ENCODE measurements at regions not wholly inside any gene's neighbourhood (a gene's known extent, or its start where the extent isn't known, plus 50 kb on each side); places are given as distances from the start of the nearest gene placed in this dataset.

GRCh38 chr4:57324673-57325307 lies 214.6 kb upstream of the IGFBP7 start:
- intact Hi-C loops (cut with DNase I, micrococcal nuclease), result no loop called here
- no peaks in the 10 kb centered on the region for H3K9me3 ChIP-seq
- ATAC-seq, result no peak
- H3K36me3 ChIP-seq (ENCODE audit: low read depth), result no peaks in the 10 kb centered on the region
- H3K4me3 ChIP-seq, result no peak overlapping the region
- no peak for DNase-seq
- TF ChIP-seq, protein P1, sequence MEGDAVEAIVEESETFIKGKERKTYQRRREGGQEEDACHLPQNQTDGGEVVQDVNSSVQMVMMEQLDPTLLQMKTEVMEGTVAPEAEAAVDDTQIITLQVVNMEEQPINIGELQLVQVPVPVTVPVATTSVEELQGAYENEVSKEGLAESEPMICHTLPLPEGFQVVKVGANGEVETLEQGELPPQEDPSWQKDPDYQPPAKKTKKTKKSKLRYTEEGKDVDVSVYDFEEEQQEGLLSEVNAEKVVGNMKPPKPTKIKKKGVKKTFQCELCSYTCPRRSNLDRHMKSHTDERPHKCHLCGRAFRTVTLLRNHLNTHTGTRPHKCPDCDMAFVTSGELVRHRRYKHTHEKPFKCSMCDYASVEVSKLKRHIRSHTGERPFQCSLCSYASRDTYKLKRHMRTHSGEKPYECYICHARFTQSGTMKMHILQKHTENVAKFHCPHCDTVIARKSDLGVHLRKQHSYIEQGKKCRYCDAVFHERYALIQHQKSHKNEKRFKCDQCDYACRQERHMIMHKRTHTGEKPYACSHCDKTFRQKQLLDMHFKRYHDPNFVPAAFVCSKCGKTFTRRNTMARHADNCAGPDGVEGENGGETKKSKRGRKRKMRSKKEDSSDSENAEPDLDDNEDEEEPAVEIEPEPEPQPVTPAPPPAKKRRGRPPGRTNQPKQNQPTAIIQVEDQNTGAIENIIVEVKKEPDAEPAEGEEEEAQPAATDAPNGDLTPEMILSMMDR (IDR thresholded peaks at IDR 0.05), result no peak
- no peaks in the 10 kb centered on the region for H3K4me1 ChIP-seq (ENCODE audit: low read depth)

DNA sequence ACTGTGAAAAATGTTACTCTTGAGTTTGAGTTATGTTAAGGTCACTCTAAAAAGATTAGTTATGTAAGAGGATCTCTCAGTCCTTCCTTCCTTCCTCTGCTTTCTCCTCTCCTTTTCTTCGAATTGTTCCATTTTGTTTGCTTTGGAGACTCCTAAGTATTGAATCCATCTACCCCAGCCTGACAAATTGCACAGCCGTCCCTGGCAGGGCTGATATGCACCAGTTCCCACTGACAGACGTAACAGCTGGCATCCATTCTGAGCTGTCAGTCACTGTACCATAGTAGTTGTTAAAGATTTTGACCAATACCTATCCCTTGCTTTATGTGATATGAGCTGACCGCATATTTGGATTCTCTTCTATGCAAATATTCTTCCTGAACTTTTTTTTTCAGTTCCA lies 210.7 kb upstream of the IGFBP7 start:
- no peak overlapping the region for H3K4me3 ChIP-seq
- no peak for DNase-seq
- H3K4me1 ChIP-seq (ENCODE audit: low read depth), result no peaks in the 10 kb centered on the region
- no peak for ATAC-seq
- no peaks in the 10 kb centered on the region for H3K36me3 ChIP-seq (ENCODE audit: low read depth)
- H3K9me3 ChIP-seq, result no peaks in the 10 kb centered on the region
- TF ChIP-seq, protein P1 (IDR thresholded peaks at IDR 0.05), result no peak
- intact Hi-C loops (cut with DNase I, micrococcal nuclease), result no loop called here

GRCh38 chr4:57320217-57320616 lies 210.0 kb upstream of the IGFBP7 start:
- no peak overlapping the region for H3K4me3 ChIP-seq
- H3K36me3 ChIP-seq (ENCODE audit: low read depth), result no peaks in the 10 kb centered on the region
- H3K4me1 ChIP-seq (ENCODE audit: low read depth), result no peaks in the 10 kb centered on the region
- intact Hi-C loops (cut with DNase I, micrococcal nuclease), result no loop called here
- H3K9me3 ChIP-seq, result no peaks in the 10 kb centered on the region
- no peak for DNase-seq
- ATAC-seq, result no peak
- TF ChIP-seq, protein P1 (IDR thresholded peaks at IDR 0.05), result no peak

- H3K9me3 ChIP-seq, result no peaks in the 10 kb centered on the region
- ATAC-seq, result no peak
- no peaks in the 10 kb centered on the region for H3K36me3 ChIP-seq (ENCODE audit: low read depth)
- intact Hi-C loops (cut with DNase I, micrococcal nuclease), result no loop called here
- no peak for DNase-seq
- TF ChIP-seq, protein P1 (IDR thresholded peaks at IDR 0.05), result no peak
- no peak overlapping the region for H3K4me3 ChIP-seq
- H3K4me1 ChIP-seq (ENCODE audit: low read depth), result no peaks in the 10 kb centered on the region
Measured at GRCh38 chr4:57318703-57319102, 208.5 kb upstream of the IGFBP7 start.

DNA sequence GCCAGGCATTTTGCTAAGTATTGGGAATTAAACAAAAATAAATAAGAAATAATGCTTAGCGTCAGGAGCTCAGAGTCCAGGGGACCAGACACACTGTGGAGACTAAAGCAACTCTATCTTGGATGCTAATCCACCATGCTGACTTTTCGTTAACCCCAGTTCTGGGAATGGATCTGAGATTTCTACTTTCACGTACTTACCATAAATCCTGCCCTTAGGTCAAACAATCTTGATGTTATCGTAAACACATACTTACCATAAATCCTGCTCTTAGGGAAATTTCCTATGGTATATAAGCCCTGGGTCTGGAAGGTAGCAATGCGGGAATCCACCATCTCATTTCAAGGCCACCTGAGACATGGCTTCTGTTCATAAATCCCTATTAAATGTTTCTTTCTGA lies 204.5 kb upstream of the IGFBP7 start:
- intact Hi-C loops (cut with DNase I, micrococcal nuclease), result no loop called here
- Histone ChIP-seq H3K36me3 (ENCODE audit: low read depth) (no peaks in the 10 kb centered on the region), H3K4me1 (ENCODE audit: low read depth) (no peaks in the 10 kb centered on the region), H3K9me3 (no peaks in the 10 kb centered on the region), H3K4me3 (no peak overlapping the region)
- TF ChIP-seq, protein P1 (IDR thresholded peaks at IDR 0.05), result no peak
- DNase-seq (no peak), ATAC-seq (no peak)

DNA sequence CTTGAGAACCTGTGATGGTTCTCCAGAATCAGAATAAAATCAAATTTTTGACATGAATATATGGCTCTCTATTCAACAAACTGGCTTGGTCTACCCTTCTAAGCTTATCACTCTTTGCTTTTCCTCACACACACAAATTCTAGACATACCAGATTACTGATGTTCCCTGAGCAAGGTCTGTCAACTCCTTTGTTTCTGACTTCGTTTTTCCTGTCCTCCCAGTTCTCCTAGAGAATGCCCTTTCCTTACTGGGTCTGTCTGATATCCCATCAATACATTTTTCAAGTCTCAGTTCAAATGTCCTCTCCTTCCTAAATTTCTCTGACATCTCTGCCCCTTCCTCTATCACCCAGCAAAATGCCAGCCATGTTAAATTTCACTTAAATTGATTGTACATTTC lies 202.1 kb upstream of the IGFBP7 start:
- ATAC-seq, result no peak
- H3K4me3 ChIP-seq, result no peak overlapping the region
- TF ChIP-seq, protein P1 (IDR thresholded peaks at IDR 0.05), result no peak
- intact Hi-C loops (cut with DNase I, micrococcal nuclease), result no loop called here
- no peaks in the 10 kb centered on the region for H3K36me3 ChIP-seq (ENCODE audit: low read depth)
- H3K4me1 ChIP-seq (ENCODE audit: low read depth), result no peaks in the 10 kb centered on the region
- DNase-seq, result no peak
- H3K9me3 ChIP-seq, result no peaks in the 10 kb centered on the region

All from mucosa of descending colon (tissue), 3 donors.